H1 (cell line): ENCODE measurements at regions not wholly inside any gene's neighbourhood (a gene's known extent, or its start where the extent isn't known, plus 50 kb on each side); places are given as distances from the start of the nearest gene placed in this dataset.

Experiments used
- CTCF ChIA-PET: fragments of 300-600 bp; sonication (Branson Sonifier 250); formaldehyde crosslinking; loops from one replicate; lab custom pipeline; 2021; ENCODE audit not compliant: partially characterized antibody; lab: Charles Lee
- POLR2A ChIA-PET: fragments of 300-600 bp; sonication (Branson Sonifier 250); formaldehyde crosslinking; loops from one replicate; lab custom pipeline; 2021; ENCODE audit warnings: inconsistent platforms; ENCODE audit not compliant: partially characterized antibody; lab: Charles Lee
- DNase-seq, 2 experiments: peaks; one replicate each; pipeline versions ENCODE4 v3.0.0 to v3.0.0-alpha.2; 2010 to 2022; ENCODE audit warnings: low spot score in 2 of 2, low read depth in 1 of 2, mixed read lengths in 1 of 2
- FAIRE-seq: peaks from 2 replicates; lab custom pipeline; 2011; peaks lifted over from hg19 to GRCh38; lab: Jason Lieb, UNC
- H2AFZ ChIP-seq: 2 replicates; pipeline ENCODE4 v1.8.1; 2012; ENCODE audit warnings: low read length, inconsistent platforms
- H2AK5ac ChIP-seq: 2 replicates; pipeline ENCODE4 v1.6.1; 2013; ENCODE audit warnings: low read depth, low read length
- H2BK120ac ChIP-seq: replicated peaks from 2 replicates; pipeline ENCODE3; 2013; ENCODE audit warnings: low read depth, low read length, inconsistent platforms
- H2BK12ac ChIP-seq: 2 replicates; pipeline ENCODE4 v1.6.1; 2013; ENCODE audit warnings: low read depth, low read length
- H2BK15ac ChIP-seq: 2 replicates; pipeline ENCODE4 v1.6.1; 2013; ENCODE audit warnings: low read length
- H2BK20ac ChIP-seq: 2 replicates; pipeline ENCODE4 v1.6.1; 2013; ENCODE audit warnings: low read length
- H2BK5ac ChIP-seq: 2 replicates; pipeline ENCODE4 v1.6.1; 2013; ENCODE audit warnings: low read depth, low read length
- H3K14ac ChIP-seq: 2 replicates; pipeline ENCODE4 v1.6.1; 2013; ENCODE audit warnings: inconsistent platforms; ENCODE audit not compliant: insufficient read length
- H3K18ac ChIP-seq: 2 replicates; pipeline ENCODE4 v1.6.1; 2013; ENCODE audit warnings: low read length; ENCODE audit errors: extremely low read depth
- H3K23ac ChIP-seq: 2 replicates; pipeline ENCODE4 v1.6.1; 2013; ENCODE audit warnings: inconsistent platforms; ENCODE audit not compliant: insufficient read length
- H3K23me2 ChIP-seq: 2 replicates; pipeline ENCODE4 v1.6.1; 2013; ENCODE audit warnings: low read depth, low read length
- H3K27ac ChIP-seq: 2 replicates; pipeline ENCODE4 v1.6.1; 2011; ENCODE audit warnings: low read depth, low read length, inconsistent platforms
- H3K27me3 ChIP-seq, 4 experiments: replicated peaks in 1 of 4; 1 replicate in 1 of 4; 2 replicates in 3 of 4; pipeline versions ENCODE4 v1.6.1 to v1.8.1; 2011 to 2013; ENCODE audit warnings: low read length in 3 of 4, mild to moderate bottlenecking in 3 of 4, inconsistent platforms in 2 of 4, mixed read lengths in 2 of 4, moderate library complexity in 1 of 4; ENCODE audit not compliant: control insufficient read depth in 3 of 4, insufficient read depth in 3 of 4; ENCODE audit errors: extremely low read depth in 1 of 4
- H3K36me3 ChIP-seq, 4 experiments: 2 replicates each; pipeline versions ENCODE4 v1.6.1 to v1.8.1; 2011 to 2013; ENCODE audit warnings: mild to moderate bottlenecking in 4 of 4, low read length in 3 of 4, moderate library complexity in 2 of 4, control low read depth in 1 of 4, inconsistent platforms in 1 of 4; ENCODE audit not compliant: insufficient read depth in 4 of 4, control insufficient read depth in 2 of 4
- H3K4ac ChIP-seq: replicated peaks from 2 replicates; pipeline ENCODE3; 2013; ENCODE audit warnings: low read length, low read depth, mixed read lengths, inconsistent platforms; ENCODE audit not compliant: insufficient read length
- H3K4me1 ChIP-seq, 4 experiments: replicated peaks in 1 of 4; 1 replicate in 1 of 4; 2 replicates in 3 of 4; pipeline versions ENCODE4 v1.6.1 to v1.8.1; 2011 to 2013; ENCODE audit warnings: low read length in 3 of 4, inconsistent platforms in 2 of 4, mixed read lengths in 1 of 4; ENCODE audit not compliant: insufficient read depth in 4 of 4, control insufficient read depth in 3 of 4
- H3K4me2 ChIP-seq, 2 experiments: 2 replicates each; pipeline versions ENCODE4 v1.6.1 to v1.8.1; 2011 to 2013; ENCODE audit warnings: low read depth in 2 of 2, low read length in 2 of 2, control low read depth in 1 of 2, inconsistent platforms in 1 of 2, mild to moderate bottlenecking in 1 of 2; ENCODE audit not compliant: insufficient read depth in 1 of 2
- H3K4me3 ChIP-seq, 4 experiments: fragments of 200-600, 300-600 bp in 1 of 4; sonication (generic), shearing (Covaris generic), sonication (Bioruptor Twin) in 1 of 4; 2 replicates each; pipeline versions ENCODE4 v1.5.1 to v1.8.1; 2011 to 2016; ENCODE audit warnings: low read length in 4 of 4, low read depth in 3 of 4, control low read depth in 2 of 4, inconsistent platforms in 2 of 4, mild to moderate bottlenecking in 2 of 4, mixed read lengths in 1 of 4, moderate library complexity in 1 of 4; ENCODE audit not compliant: insufficient read depth in 2 of 4; ENCODE audit errors: extremely low read depth in 1 of 4
- H3K56ac ChIP-seq: replicated peaks from 2 replicates; pipeline ENCODE3; 2013; ENCODE audit warnings: low read depth, mild to moderate bottlenecking, mixed read lengths, low read length, inconsistent platforms; ENCODE audit not compliant: insufficient read length
- H3K79me1 ChIP-seq: 2 replicates; pipeline ENCODE4 v1.6.1; 2013; ENCODE audit warnings: low read depth, low read length, control low read depth
- H3K79me2 ChIP-seq, 2 experiments: 2 replicates each; pipeline versions ENCODE4 v1.6.1 to v1.8.1; 2012 to 2013; ENCODE audit warnings: low read length in 2 of 2, mild to moderate bottlenecking in 2 of 2, inconsistent platforms in 1 of 2; ENCODE audit not compliant: insufficient read depth in 2 of 2, control insufficient read depth in 1 of 2
- H3K9ac ChIP-seq, 4 experiments: replicated peaks in 1 of 4; 1 replicate in 1 of 4; 2 replicates in 3 of 4; pipeline versions ENCODE4 v1.6.1 to v1.8.1; 2011 to 2013; ENCODE audit warnings: low read depth in 3 of 4, low read length in 3 of 4, control low read depth in 2 of 4, mild to moderate bottlenecking in 2 of 4, moderate library complexity in 2 of 4, inconsistent platforms in 1 of 4; ENCODE audit errors: extremely low read depth in 1 of 4
- H3K9me3 ChIP-seq, 2 experiments: 2 replicates each; pipeline versions ENCODE4 v1.6.1 to v1.8.1; 2012 to 2013; ENCODE audit warnings: mild to moderate bottlenecking in 2 of 2, moderate library complexity in 2 of 2, control low read depth in 1 of 2, inconsistent platforms in 1 of 2, low read depth in 1 of 2, low read length in 1 of 2, mixed read lengths in 1 of 2; ENCODE audit not compliant: insufficient read depth in 2 of 2
- H4K20me1 ChIP-seq, 2 experiments: replicated peaks in 1 of 2; 2 replicates each; pipeline versions ENCODE3 to v1.8.1; 2011 to 2013; ENCODE audit warnings: inconsistent platforms in 2 of 2, low read length in 2 of 2, mild to moderate bottlenecking in 1 of 2; ENCODE audit not compliant: insufficient read depth in 2 of 2, control insufficient read depth in 1 of 2
- H4K5ac ChIP-seq: 2 replicates; pipeline ENCODE4 v1.6.1; 2013; ENCODE audit warnings: low read length, low read depth, mixed read lengths, inconsistent platforms; ENCODE audit not compliant: insufficient read length
- H4K8ac ChIP-seq: 2 replicates; pipeline ENCODE4 v1.8.0; 2013; ENCODE audit warnings: mild to moderate bottlenecking, moderate library complexity, low read length, inconsistent platforms; ENCODE audit not compliant: insufficient read depth; ENCODE audit errors: extremely low read depth
- H4K91ac ChIP-seq: replicated peaks from 2 replicates; pipeline ENCODE3; 2013; ENCODE audit warnings: low read length, mixed read lengths, inconsistent platforms; ENCODE audit not compliant: insufficient read length
- CREB1 ChIP-seq: IDR thresholded peaks from 2 replicates; pipeline ENCODE4 v1.6.1; 2012; ENCODE audit warnings: inconsistent platforms
- CTCF ChIP-seq, 3 experiments: IDR thresholded peaks; 1 replicate in 2 of 3; 2 replicates in 1 of 3; pipeline versions ENCODE4 v1.5.1 to v1.6.1; 2011; ENCODE audit warnings: low read length in 3 of 3, mild to moderate bottlenecking in 3 of 3, inconsistent platforms in 2 of 3, low read depth in 1 of 3, moderate library complexity in 1 of 3; ENCODE audit not compliant: insufficient read depth in 1 of 3; ENCODE audit errors: control extremely low read depth in 1 of 3
- GTF2F1 ChIP-seq: IDR thresholded peaks from 2 replicates; pipeline ENCODE4 v1.6.1; 2012; ENCODE audit warnings: low read depth, low read length, improper control_type of control experiment, borderline replicate concordance
- JUND ChIP-seq: IDR thresholded peaks from 2 replicates; pipeline ENCODE4 v1.6.1; 2011; ENCODE audit warnings: mild to moderate bottlenecking, improper control_type of control experiment, low read length
- RAD21 ChIP-seq, 2 experiments: IDR thresholded peaks in 1 of 2; conservative IDR thresholded peaks in 1 of 2; 2 replicates each; pipeline ENCODE4 v1.6.1; 2011; ENCODE audit warnings: low read depth in 2 of 2, low read length in 2 of 2, improper control_type of control experiment in 1 of 2, inconsistent platforms in 1 of 2, mild to moderate bottlenecking in 1 of 2, moderate library complexity in 1 of 2
- YY1 ChIP-seq: IDR thresholded peaks from 2 replicates; pipeline ENCODE4 v1.6.1; 2011; ENCODE audit warnings: low read depth, mild to moderate bottlenecking, low read length
- WGBS, 2 experiments: shearing (Covaris generic) in 1 of 2; methylation state at CpG; one replicate each; pipeline versions ENCODE4 v1.1.6 to v1.1.7; 2013 to 2015; ENCODE audit warnings: low lambda C conversion rate in 2 of 2, mixed read lengths in 2 of 2, inconsistent platforms in 1 of 2, low coverage in 1 of 2, missing lambda C conversion rate in 1 of 2; ENCODE audit not compliant: insufficient replicate concordance in 2 of 2, insufficient coverage in 1 of 2, insufficient read length in 1 of 2; ENCODE audit errors: extremely low coverage in 1 of 2, missing lambda C conversion rate in 1 of 2; 5-methylcytosine and 5-hydroxymethylcytosine counted together

DNA sequence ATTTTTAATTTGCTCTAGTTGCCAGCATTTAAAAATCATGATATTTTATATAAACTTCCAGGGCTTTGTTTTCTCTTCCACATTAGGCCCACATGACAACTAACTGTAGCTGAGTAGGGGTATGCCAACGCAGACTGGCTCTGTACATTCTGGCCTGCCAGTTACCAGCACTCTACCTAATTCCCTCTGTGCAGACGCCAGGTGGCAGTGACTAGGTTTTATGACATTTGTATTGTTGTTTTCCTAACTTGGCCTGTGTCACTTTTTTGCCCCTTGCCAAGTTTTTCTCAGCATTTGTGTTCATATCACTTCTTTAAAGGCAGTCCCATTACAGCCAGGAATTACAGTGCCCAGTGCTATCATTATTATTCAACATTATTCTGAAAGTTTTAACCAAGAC is 347.5 kb downstream of the NKX6-1 start:
- ChIA-PET CTCF (interaction anchor here (0.6 to 1.8 kb wide), 5 partner anchors 8 to 297 kb away, joined by 3 to 6 read pairs (median 3); no protein-coding TSS in a partner anchor), POLR2A (no interaction called here)
- Histone ChIP-seq H2BK20ac (no peak overlapping the region), H3K9ac (no peak overlapping the region), H3K23me2 (no peaks in the 10 kb centered on the region), H2BK12ac (no peak overlapping the region), H4K91ac (no peak overlapping the region), H2BK15ac (no peak overlapping the region), H3K4me3 (no peak overlapping the region), H2BK120ac (no peak overlapping the region), H3K27ac (no peak overlapping the region), H4K20me1 (no peaks in the 10 kb centered on the region), H2BK5ac (no peak overlapping the region), H3K9me3 (no peaks in the 10 kb centered on the region), H3K79me1 (no peaks in the 10 kb centered on the region), H3K27me3 (no peaks in the 10 kb centered on the region), H4K5ac (no peak overlapping the region), H3K4ac (no peak overlapping the region), H3K56ac (no peak overlapping the region), H3K79me2 (no peaks in the 10 kb centered on the region), H3K18ac (no peak overlapping the region), H3K23ac (no peak overlapping the region), H3K14ac (no peak overlapping the region), H3K36me3 (no peaks in the 10 kb centered on the region), H2AFZ (no peak overlapping the region), H3K4me1 (peaks cover 0 to 7% (median 4%) of the 10 kb centered on the region in 4 experiments; a peak in 4 of 7 replicates), H4K8ac (no peak overlapping the region)
- FAIRE-seq, result no peak
- 81% methylated on average over 2 of the region's 2 CpGs; no CpG with 5 or more reads in 1 of the 2 experiments for WGBS, 2 experiments
- DNase-seq, result no peak
- TF ChIP-seq JUND (no peak), CTCF (IDR thresholded peaks at IDR 0.05; ENCODE audit: control extremely low read depth in 1 of 3, insufficient read depth in 1 of 3, low read depth in 1 of 3, low read length in 3 of 3) (peak in 1 of 3 experiments; percentile 12; a peak in 1 of 4 replicates), GTF2F1 (no peak), YY1 (no peak), CREB1 (no peak), RAD21 (IDR thresholded peaks at IDR 0.05 in 1 of 2, conservative IDR thresholded peaks at IDR 0.05 in 1 of 2; ENCODE audit: low read depth in 2 of 2, low read length in 2 of 2) (peak; percentile 5 to 20; a peak in 1 of 4 replicates)
- TF ChIP-seq, all 59 proteins: peak for 2
- H3K4me2 ChIP-seq, result no peak overlapping the region
- no peak overlapping the region for H2AK5ac ChIP-seq
